ENCODE measurements at regions not wholly inside any gene's neighbourhood (a gene's known extent, or its start where the extent isn't known, plus 50 kb on each side); places are given as distances from the start of the nearest gene placed in this dataset.
"Not testable (repeated sequence)": the region's sequence is repeated elsewhere in the genome, so short reads cannot be mapped to it uniquely, and the experiment has no call there.

GRCh38 chr4:138656990-138657389 is 358.6 kb upstream of the NOCT start:
- no peak for DNase-seq

DNA sequence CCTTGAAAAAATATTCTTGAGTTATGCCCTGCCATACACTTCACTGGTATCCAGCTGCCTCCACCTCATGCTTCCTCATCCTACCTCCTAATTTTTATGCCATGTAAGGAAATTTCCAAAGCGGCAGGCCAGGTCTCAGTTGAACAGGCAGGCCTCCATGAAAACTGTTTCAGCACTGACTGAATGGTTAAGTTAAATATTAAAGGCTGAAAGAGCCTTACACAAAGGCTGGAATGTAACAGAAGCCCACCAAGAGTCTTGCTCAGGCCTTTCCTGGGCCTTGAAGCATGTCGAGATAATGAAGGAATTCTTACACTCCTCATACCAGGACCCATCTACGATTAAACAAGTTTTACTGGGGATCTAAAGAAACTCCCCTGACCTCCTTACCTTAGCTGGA is 359.6 kb upstream of the NOCT start:
- DNase-seq: no peak

DNA sequence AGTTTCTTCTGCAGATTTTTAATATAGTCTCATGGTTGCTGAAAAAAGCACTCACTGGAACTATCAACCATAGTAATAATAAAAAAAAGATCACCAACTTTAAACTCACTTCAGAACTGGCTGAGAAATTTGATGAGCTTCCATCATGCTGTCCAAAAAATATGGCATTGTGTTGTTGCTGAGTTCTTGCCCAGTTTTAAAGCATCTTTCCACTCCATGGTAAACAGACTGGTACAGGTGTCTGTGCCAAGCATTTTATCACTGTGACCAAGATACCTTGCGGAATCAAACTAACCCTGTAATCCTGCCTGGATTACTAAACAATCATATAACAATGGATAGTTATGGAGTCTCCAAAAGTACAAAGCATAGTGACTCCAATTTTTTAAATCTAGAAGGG is 360.3 kb upstream of the NOCT start:
- DNase-seq: no peak

DNA sequence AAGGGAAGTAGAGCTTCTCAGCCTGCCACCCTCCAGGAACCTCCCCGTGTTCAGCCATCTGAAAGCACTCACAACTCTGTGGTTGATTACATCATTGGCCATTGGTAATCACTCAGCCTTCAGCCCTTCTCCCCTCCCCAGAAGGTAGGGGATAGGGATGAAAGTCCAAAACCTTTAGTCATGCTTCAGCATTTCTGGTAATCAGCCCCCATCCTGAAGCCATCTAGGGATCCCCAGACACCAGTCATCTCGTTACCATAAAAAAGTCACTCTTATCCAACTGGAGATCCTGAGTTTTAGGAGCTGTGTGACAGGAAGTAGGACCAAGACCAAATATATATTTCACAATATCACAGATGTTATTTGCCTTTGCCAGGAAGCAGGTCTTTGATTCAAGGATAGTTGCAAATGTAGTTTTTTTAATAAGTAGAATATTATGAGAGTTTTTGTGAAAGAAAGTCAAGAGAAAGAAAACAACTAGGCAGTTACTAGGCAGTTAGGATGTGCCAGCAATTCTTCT is 364.6 kb upstream of the NOCT start:
- DNase-seq: no peak

DNA sequence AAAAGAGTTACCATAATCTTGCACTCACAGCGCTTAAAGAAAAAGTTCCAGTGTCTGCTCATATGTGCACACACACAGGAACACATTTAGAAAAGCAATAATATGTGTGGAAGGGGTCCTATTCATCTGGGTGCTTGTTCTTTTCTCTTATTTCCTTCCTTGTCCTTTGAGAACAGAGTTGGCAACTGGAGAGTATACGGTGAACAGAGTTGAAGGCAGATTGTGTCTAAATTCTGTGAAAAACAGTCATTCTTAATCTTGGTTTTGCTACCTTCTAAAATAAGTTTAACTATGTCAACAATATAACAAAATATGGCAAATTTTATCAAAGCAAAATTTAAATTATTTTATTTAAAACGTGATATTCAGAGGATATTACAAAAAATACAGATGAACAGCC is 365.1 kb upstream of the NOCT start:
- no peak for DNase-seq

DNA sequence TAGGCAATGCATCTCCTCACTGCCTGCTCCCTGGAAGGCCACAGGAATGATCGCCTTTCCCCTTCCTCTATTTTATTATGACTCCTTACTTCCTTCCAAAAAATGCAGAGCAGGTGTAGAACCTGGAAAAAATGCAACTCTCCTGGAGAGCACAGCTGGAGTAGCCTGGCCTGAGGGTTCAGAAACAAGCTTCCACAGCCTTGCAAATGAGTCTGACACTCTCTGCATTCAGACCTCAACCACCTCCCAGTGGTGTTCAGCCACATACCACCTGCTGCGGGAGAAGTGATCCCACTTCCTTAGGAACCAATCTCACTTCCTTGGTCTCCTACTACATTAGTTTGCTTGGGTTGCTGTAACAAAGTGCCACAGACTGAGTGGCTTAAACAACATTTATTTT is 368.1 kb upstream of the NOCT start:
- DNase-seq: no peak

DNA sequence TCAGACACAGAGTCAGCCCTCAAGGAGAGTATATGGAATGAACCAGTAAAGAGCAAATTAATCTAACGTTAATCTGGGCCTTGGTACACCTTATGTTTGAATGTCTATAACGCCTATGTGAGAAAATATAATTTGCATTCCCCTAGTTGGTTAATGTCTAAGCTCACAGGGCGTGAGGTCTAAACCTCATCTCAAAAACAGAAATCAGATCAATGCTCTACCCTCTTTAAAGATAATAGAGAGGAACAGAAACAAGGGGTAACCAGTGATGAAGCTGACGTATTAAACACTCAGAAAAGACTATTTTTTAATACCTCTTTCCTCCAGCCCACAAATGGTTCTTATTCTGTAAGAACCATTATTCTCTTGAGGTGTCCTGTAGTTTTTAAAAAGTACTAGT is 369.2 kb upstream of the NOCT start:
- no peak for DNase-seq

DNA sequence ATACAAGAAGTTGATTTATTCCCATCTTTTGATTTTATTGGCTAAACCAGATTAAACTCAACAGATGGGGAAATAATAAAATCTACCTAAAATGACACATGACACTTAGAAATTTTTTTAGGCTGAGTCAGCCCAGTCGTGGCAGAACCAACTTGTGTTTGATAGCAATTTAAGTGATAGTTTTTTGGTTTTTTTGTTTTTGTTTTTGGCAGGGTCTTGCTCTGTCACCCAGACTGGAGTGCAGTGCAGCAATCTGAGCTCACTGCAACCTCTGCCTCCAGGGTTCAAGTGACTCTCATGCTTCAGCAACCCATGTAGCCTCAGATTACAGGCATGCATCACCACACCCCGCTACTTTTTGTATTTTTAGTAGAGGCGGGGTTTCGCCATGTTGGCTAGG is 370.3 kb upstream of the NOCT start:
- DNase-seq: no peak

- no peak for DNase-seq
Observed at GRCh38 chr4:138644322-138644721, 371.3 kb upstream of the NOCT start.

DNA sequence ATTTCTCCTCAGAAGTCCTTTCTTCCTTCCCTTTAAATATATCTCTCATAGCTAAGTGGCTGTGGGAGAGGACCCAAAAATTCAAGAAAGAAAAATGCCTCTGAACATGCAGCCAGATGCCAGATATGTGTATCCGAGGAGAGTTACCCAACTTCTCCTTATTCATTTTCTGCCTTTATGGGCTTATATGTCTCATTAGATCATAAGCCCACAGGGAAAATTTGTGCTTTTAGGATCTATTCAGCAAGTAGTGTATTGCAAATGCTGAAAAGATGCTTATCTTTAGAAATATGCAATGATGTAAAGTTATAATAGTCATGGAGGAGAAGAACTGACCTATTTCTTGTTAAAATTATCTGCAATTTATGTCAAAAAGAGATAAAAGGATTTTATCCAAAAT is 371.8 kb upstream of the NOCT start:
- no peak for DNase-seq

DNA sequence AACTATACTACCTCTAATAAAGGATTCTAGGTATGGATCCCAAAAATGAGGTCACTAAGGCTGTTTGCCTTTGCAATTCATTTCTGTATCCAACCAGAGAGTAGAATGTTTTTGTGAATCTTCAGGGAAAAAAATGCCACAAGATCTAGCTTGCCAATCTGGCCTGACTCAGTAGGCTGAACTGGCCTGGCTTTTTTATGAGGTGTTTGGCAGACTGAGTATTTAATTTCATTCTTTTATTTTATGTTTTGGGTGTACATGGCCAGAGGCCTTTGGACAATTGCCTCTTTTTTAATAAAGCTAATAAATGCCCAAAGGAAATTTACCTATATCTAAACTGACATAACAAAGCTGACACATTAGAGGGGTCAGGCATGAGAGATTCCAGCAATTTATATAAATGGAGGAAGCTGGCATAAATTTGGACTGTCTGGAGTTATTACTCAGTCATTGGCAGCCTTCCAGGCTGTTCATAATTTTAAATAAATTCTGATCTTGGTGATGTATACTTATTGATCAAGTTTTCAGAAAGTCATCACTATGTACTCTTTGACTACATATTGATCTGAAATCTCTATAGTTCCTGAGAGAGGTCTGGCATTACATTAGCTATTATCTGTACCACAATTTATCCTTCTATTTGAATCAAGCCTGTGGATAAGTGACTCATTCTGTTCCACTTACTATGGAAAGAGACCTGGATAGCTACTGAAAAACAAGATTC is 376.4 kb upstream of the NOCT start:
- DNase-seq: no peak

DNA sequence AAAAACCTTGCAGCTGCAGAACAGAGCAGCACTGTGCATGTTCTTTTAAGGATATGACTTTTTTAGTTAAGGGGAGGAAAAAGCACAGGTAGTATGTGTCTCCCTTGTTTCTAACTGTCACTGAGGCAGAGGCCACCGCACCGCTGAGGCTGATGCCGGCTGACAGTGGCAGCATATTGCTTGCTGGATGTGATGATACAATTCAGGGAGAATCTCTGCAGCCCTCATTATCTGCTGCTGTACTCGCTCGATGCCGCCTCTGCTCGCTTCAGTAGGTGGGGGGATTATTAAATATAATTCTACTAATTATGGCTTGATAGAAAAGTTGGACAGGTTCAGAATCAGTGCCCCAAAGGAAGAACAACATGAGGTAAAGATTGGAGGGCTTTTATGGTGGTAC is 378.8 kb upstream of the NOCT start:
- DNase-seq: no peak

DNA sequence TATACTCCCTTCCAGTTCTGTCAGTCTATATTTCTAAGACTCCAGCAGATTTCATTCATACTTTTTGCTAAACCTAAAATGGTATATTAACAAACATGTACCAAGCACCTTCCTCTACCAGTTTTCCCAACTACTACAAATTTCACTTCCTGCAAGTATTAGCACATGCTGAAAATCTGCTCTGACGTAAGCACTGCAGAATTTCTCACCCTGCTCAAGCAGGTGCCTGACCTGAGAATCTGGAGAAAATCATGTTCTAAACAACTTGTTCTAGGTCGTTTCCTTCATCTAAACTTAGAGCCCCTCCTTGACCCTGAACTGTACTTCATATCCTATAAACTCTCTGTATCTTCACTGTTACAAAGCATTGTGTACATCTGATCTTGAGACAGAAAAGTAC is 380.7 kb upstream of the NOCT start:
- DNase-seq: no peak

GRCh38 chr4:138633580-138633904 is 382.0 kb upstream of the NOCT start:
- no peak for DNase-seq

DNA sequence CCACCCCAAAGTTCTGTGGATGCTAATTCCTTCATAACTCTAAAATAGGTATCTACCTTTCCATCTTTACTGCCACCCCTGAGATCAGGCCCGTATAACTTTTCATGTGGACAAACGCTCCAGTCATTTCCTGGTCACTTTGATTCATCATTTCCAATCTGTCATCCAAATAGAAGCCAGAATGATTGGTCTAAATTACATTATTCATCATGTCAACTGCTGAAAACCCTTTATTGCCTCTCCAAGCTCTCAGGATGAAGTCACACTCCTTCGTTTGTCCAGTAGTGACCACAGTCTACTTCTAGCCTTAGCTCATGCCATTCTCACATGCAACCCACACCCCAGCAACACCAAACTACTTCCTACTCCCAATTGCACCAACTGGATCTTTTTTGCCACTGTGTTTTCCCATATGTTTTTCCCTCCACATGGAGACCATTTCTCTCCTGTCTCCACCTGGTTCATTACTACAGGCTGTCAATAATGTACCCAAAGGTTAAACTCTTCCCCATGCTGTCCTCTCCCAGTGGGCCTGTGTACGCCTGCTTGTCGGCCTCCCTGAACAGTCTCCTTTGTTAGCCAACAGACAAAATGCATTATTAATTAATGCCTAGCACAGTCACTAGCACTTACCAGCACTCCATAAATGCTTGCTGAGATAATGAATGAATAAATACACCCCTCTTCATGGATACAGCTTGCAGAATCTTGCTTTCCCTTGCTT is 382.6 kb upstream of the NOCT start:
- DNase-seq: no peak

DNA sequence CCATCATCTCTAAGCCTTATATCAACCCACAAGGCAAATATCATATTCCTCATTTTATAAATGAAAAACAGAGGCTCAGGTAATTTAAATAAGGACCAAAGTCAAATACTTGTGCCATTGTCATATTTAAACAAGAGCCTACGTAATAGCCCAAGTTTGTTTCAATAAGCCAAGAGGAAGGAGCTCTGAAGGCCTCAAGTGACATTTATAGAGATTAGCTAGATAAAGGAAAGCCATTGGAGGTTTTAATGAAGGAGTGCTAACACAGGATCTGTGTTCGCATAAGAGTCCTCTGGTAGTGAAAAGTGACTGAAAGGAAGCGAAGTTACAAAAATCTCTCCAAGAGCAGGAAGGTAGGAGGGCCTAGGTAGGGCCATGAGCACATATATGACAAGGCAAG is 384.9 kb upstream of the NOCT start:
- no peak for DNase-seq

GRCh38 chr4:138629669-138630068 is 385.9 kb upstream of the NOCT start:
- DNase-seq: no peak

GRCh38 chr4:138627096-138627495 is 384.9 kb upstream of the SLC7A11 start:
- no peak for DNase-seq

GRCh38 chr4:138622362-138622761 is 380.2 kb upstream of the SLC7A11 start:
- DNase-seq: not testable (repeated sequence)

DNA sequence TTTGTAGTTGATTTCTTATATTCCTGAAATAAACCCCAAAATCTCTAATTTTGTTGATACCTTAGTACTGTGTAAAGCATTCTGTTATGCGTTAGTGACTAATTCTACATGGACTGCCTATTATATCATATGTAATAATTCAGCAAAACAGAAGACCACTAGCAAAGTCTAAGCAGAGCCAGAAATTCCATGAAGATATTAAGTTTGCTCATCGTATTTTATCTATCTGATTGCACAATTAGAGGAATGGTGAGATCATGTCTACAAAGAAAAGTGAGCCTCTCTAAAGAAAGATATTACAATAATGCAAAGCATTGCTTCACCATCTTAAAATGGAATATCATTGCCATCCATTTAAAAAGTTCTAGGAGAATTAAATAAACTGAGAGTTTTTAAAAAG is 374.6 kb upstream of the SLC7A11 start:
- no peak for DNase-seq

- DNase-seq: no peak
Observed at GRCh38 chr4:138614398-138615142, 372.4 kb upstream of the SLC7A11 start.

DNA sequence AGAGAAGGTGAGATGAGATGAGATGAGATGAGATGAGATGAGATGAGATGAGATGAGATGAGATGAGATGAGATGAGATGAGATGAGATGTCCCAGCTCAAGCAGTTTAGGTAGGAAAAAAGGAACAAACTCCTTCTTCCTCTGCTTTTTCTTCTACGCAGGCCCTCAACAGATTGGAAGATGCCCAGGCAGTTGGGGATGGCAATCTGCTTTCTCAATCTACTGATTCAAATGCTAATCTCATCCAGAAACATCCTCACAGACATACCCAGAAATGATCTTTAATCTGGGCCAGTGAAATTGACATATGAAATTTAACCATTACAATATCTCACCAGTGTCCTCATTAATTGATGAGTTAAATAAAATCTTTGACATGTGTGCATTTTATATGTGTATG is 370.3 kb upstream of the SLC7A11 start:
- no peak for DNase-seq

DNA sequence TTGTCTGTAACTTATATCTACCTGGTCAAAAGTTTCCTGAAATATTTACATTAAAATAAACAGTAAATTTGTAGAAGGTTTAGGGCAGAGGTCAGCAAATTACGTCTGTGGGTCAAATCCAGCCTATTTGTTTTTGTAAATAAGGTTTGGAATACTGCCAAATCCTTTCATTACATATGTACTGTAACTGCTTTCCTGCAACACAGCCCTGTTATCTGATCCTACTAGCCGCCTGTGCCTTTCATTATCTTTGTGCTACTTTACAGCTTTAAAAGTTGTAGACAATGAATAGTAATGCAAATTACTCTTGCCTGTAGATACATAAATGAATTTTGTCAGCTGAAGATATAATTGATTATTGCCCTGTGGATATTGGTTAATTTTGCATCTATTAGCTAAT is 369.6 kb upstream of the SLC7A11 start:
- DNase-seq: no peak

DNA sequence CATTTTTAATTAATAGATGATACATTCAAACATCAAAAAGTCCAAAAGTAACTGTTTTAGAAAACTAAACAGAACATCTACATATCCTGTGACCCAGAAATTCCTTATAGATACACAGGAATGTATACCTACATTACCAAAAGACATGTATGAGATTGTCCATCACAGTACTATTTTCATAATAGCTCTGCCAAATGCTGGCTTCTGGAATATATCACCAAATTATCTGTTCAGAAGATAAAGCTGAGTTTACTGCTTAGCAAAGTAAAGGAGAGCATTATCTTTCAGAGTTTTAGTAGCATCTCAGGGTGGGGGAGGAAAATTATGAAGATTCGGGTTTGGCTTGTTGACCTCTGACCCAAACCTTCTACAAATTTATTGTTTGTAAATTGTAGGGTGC is 368.9 kb upstream of the SLC7A11 start:
- DNase-seq: no peak
